OCI-LY3 (cell line): ENCODE measurements at regions not wholly inside any gene's neighbourhood (a gene's known extent, or its start where the extent isn't known, plus 50 kb on each side); places are given as distances from the start of the nearest gene placed in this dataset.
A peak's percentile ranks its signal among the peaks of the same experiment; 100 is the strongest.

Experiments
- H2AFZ ChIP-seq: fragments of 200-600, 300-600 bp; shearing (Covaris generic); 2 replicates; pipeline ENCODE4 v1.6.0; 2014; ENCODE audit warnings: antibody characterized with exemption, low read depth, low read length
- H3K27ac ChIP-seq: fragments of 200-600, 300-600 bp; sonication (generic); 2 replicates; pipeline ENCODE4 v1.5.1; 2014; ENCODE audit warnings: mild to moderate bottlenecking, low read length, moderate library complexity, mixed read lengths
- H3K27me3 ChIP-seq: fragments of 200-600, 300-600 bp; sonication (generic); 2 replicates; pipeline ENCODE4 v1.6.1; 2014; ENCODE audit warnings: low read depth, low read length, mixed read lengths
- H3K36me3 ChIP-seq: fragments of 200-600, 300-600 bp; sonication (generic); replicated peaks from 2 replicates; pipeline ENCODE3; 2014; ENCODE audit warnings: low read depth, low read length, mixed read lengths
- H3K4me1 ChIP-seq: fragments of 300-600, 200-600 bp; sonication (generic); 2 replicates; pipeline ENCODE4 v1.6.1; 2014; ENCODE audit warnings: low read length, mixed read lengths
- H3K4me2 ChIP-seq: fragments of 200-600, 300-600 bp; sonication (generic); 2 replicates; pipeline ENCODE4 v1.6.1; 2014; ENCODE audit warnings: low read length, mixed read lengths
- H3K4me3 ChIP-seq: fragments of 300-600, 200-600 bp; sonication (generic); 2 replicates; pipeline ENCODE4 v1.5.1; 2014; ENCODE audit warnings: antibody characterized with exemption, mild to moderate bottlenecking, low read length, moderate library complexity
- H3K79me2 ChIP-seq: fragments of 300-600, 200-600 bp; shearing (Covaris generic); 2 replicates; pipeline ENCODE4 v1.6.1; 2014; ENCODE audit warnings: mild to moderate bottlenecking, low read length, mixed read lengths
- H3K9ac ChIP-seq: fragments of 300-600, 200-600 bp; shearing (Covaris generic); 2 replicates; pipeline ENCODE4 v1.6.0; 2014; ENCODE audit warnings: mild to moderate bottlenecking, low read length, moderate library complexity
- H3K9me3 ChIP-seq: fragments of 200-600, 300-600 bp; shearing (Covaris generic); 2 replicates; pipeline ENCODE4 v1.6.1; 2014; ENCODE audit warnings: low read length, mixed read lengths; ENCODE audit not compliant: insufficient read depth
- H4K20me1 ChIP-seq: fragments of 200-600, 300-600 bp; sonication (generic); 2 replicates; pipeline ENCODE4 v1.6.1; 2016; ENCODE audit warnings: low read length, mixed read lengths; ENCODE audit not compliant: insufficient read depth
- EZH2phosphoT487 ChIP-seq: fragments of 200-600 bp; shearing (Covaris generic); IDR thresholded peaks from 2 replicates; pipeline ENCODE4 v1.6.1; 2018; ENCODE audit warnings: antibody characterized with exemption, mixed run types, low read depth
- TF ChIP-seq, protein P1 (sequence below): fragments of 200-600, 300-600 bp; sonication (generic); IDR thresholded peaks from 2 replicates; pipeline ENCODE4 v1.5.1; 2014; ENCODE audit warnings: antibody characterized with exemption, low read length, low read depth

GRCh38 chr12:4112734-4113325, 160.7 kb upstream of the CCND2 start:
- H3K4me1 ChIP-seq, result peaks cover 92% of the 10 kb centered on the region
- H3K4me3 ChIP-seq, result no peak overlapping the region
- no peaks in the 10 kb centered on the region for H4K20me1 ChIP-seq
- peak overlapping the region; percentile 40 for H3K4me2 ChIP-seq
- H3K9me3 ChIP-seq, result no peaks in the 10 kb centered on the region
- H3K9ac ChIP-seq, result peak overlapping the region; percentile 18; the same call in 1 of the 2 replicates
- no peak overlapping the region for H2AFZ ChIP-seq
- no peak for TF ChIP-seq EZH2phosphoT487
- TF ChIP-seq, protein P1, sequence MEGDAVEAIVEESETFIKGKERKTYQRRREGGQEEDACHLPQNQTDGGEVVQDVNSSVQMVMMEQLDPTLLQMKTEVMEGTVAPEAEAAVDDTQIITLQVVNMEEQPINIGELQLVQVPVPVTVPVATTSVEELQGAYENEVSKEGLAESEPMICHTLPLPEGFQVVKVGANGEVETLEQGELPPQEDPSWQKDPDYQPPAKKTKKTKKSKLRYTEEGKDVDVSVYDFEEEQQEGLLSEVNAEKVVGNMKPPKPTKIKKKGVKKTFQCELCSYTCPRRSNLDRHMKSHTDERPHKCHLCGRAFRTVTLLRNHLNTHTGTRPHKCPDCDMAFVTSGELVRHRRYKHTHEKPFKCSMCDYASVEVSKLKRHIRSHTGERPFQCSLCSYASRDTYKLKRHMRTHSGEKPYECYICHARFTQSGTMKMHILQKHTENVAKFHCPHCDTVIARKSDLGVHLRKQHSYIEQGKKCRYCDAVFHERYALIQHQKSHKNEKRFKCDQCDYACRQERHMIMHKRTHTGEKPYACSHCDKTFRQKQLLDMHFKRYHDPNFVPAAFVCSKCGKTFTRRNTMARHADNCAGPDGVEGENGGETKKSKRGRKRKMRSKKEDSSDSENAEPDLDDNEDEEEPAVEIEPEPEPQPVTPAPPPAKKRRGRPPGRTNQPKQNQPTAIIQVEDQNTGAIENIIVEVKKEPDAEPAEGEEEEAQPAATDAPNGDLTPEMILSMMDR, result no peak
- peaks cover 3% of the 10 kb centered on the region for H3K36me3 ChIP-seq
- no peaks in the 10 kb centered on the region for H3K27me3 ChIP-seq
- H3K27ac ChIP-seq, result peak overlapping the region; percentile 50
- peaks cover 26% of the 10 kb centered on the region for H3K79me2 ChIP-seq

DNA sequence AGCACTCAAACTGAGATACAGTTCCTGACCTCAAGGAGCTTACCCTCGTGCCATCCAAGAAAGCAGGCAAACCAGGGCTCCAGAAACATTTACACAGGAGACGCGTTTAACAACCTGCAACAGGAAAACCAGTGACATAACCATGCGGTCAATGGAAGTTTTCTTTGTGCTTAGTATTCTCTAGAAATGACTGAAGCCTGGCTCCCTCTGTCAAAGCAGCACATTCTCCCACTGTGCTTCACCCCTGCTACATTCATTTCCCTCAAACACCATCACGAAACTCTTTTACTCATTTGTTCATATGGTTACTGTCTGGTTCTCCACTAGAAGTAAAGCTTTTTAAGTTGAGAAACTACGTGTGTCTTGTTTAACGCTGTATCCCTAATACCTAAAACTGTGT, 161.3 kb upstream of the CCND2 start:
- Histone ChIP-seq H3K4me1 (peaks cover 91% of the 10 kb centered on the region), H3K36me3 (peaks cover 3% of the 10 kb centered on the region), H3K9ac (peak overlapping the region; percentile 18; the same call in 1 of the 2 replicates), H3K9me3 (no peaks in the 10 kb centered on the region), H2AFZ (no peak overlapping the region), H3K79me2 (peaks cover 26% of the 10 kb centered on the region), H3K27me3 (no peaks in the 10 kb centered on the region), H3K27ac (peak overlapping the region; percentile 50), H4K20me1 (no peaks in the 10 kb centered on the region), H3K4me2 (peak overlapping the region; percentile 40), H3K4me3 (no peak overlapping the region)
- no peak for TF ChIP-seq EZH2phosphoT487
- TF ChIP-seq, protein P1, result no peak

DNA sequence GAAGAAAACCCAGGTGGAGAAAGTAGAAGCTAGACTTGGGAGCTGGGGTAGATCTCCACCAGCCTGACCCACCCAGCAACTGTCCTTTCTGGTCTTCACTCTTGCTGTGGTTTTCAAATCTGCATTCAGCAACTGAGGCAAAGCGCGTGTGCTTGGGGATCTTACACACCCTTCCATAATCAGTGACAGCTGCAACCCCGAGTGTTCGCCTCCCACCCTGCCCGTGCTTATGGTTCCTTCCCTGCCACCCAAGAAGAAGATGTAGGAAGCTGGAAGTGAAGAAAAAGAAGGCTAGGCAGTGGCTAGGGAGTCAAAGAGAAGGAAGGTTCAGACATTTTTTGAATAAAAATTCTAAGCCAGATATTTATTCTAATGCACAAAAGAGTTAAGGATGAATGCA, 162.6 kb upstream of the CCND2 start:
- TF ChIP-seq, protein P1, result no peak
- no peak for TF ChIP-seq EZH2phosphoT487
- Histone ChIP-seq H3K4me1 (peaks cover 90% of the 10 kb centered on the region), H3K4me3 (no peak overlapping the region), H3K9ac (no peak overlapping the region), H3K4me2 (no peak overlapping the region), H3K27me3 (no peaks in the 10 kb centered on the region), H4K20me1 (no peaks in the 10 kb centered on the region), H3K27ac (no peak overlapping the region), H3K79me2 (peaks cover 15% of the 10 kb centered on the region), H3K36me3 (peaks cover 3% of the 10 kb centered on the region), H3K9me3 (no peaks in the 10 kb centered on the region), H2AFZ (no peak overlapping the region)

DNA sequence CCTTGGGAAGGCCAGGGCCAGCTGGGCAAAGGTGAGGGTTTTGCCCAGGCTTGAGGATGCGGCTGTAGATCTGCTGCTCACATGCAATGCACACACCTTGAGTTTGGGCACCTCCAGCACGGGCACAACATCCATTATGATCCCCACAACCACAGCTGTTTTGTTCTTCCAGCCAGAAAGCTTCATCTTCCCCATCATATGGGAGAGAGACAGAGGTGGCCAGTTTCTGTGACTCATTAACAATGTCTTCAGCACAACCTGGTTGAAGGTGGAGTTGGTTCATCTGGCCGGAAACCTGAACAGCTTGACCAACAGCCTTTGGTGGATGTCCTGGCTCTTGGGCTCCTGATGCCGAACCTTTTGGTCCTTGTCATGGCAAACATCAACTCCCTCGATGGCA, 163.7 kb upstream of the CCND2 start:
- Histone ChIP-seq H3K9me3 (no peaks in the 10 kb centered on the region), H3K27ac (peak overlapping the region; percentile 95), H3K27me3 (no peaks in the 10 kb centered on the region), H2AFZ (no peak overlapping the region), H3K9ac (no peak overlapping the region), H3K4me3 (no peak overlapping the region), H3K36me3 (peaks cover 3% of the 10 kb centered on the region), H3K4me1 (peaks cover 81% of the 10 kb centered on the region), H3K4me2 (no peak overlapping the region), H4K20me1 (no peaks in the 10 kb centered on the region), H3K79me2 (peaks cover 5% of the 10 kb centered on the region; the same call in 1 of the 2 replicates)
- TF ChIP-seq EZH2phosphoT487, result no peak
- TF ChIP-seq, protein P1, result no peak
